T-helper 1 cell (primary cell): ENCODE measurements at regions not wholly inside any gene's neighbourhood (a gene's known extent, or its start where the extent isn't known, plus 50 kb on each side); places are given as distances from the start of the nearest gene placed in this dataset.
"Not testable (repeated sequence)": the region's sequence is repeated elsewhere in the genome, so short reads cannot be mapped to it uniquely, and the experiment has no call there.

Experiments
- DNase-seq, 5 donors: peaks; one replicate each; pipeline ENCODE4 v3.0.0-alpha.2; 2012 to 2020

- DNase-seq = no peak
These were observed 62.0 kb upstream of the HGF start for GRCh38 chr7:81831883-81832282.

DNA sequence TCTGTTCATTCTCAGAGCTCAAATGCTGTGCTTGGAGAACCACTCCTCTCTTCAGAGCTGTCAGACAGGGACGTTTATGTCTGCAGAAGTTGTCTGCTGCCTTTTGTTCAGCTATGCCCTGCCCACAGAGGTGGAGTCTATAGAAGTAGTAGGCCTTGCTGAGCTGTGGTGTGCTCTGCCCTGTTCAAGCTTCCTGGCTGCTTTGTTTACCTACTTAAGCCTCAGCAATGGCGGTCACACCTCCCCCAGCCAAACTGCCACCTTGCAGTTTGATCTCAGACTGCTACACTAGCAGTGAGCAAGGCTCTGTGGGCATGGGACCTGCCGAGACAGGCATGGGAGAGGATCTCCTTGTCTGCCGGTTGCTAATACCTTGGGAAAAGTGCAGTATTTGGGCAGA lies 59.7 kb upstream of the HGF start:
- DNase-seq = not testable (repeated sequence)

GRCh38 chr7:81822811-81823210 lies 53.0 kb upstream of the HGF start:
- no peak for DNase-seq

GRCh38 chr7:81819861-81820260 lies 50.0 kb upstream of the HGF start:
- DNase-seq = no peak
